ENCODE measurements at regions not wholly inside any gene's neighbourhood (a gene's known extent, or its start where the extent isn't known, plus 50 kb on each side); places are given as distances from the start of the nearest gene placed in this dataset.

GRCh38 chr15:97053635-97054034 lies 723.1 kb downstream of the NR2F2 start:
- DNase-seq, result no peak

GRCh38 chr15:97057503-97057902 lies 727.0 kb downstream of the NR2F2 start:
- no peak for DNase-seq

GRCh38 chr15:97059281-97059680 lies 728.8 kb downstream of the NR2F2 start:
- no peak for DNase-seq

GRCh38 chr15:97061392-97061791 lies 730.9 kb downstream of the NR2F2 start:
- no peak for DNase-seq

- no peak for DNase-seq
Measured at GRCh38 chr15:97071668-97072067, 741.2 kb downstream of the NR2F2 start.

GRCh38 chr15:97072545-97072944 lies 742.0 kb downstream of the NR2F2 start:
- no peak for DNase-seq

GRCh38 chr15:97076011-97076410 lies 745.5 kb downstream of the NR2F2 start:
- no peak for DNase-seq

- no peak for DNase-seq
Measured at GRCh38 chr15:97077975-97078374, 747.5 kb downstream of the NR2F2 start.

- no peak for DNase-seq
Measured at GRCh38 chr15:97078591-97078990, 748.1 kb downstream of the NR2F2 start.

- no peak for DNase-seq
Measured at GRCh38 chr15:97081666-97082226, 751.2 kb downstream of the NR2F2 start.

- no peak for DNase-seq
Measured at GRCh38 chr15:97082830-97083229, 752.3 kb downstream of the NR2F2 start.

- no peak for DNase-seq
Measured at GRCh38 chr15:97084650-97085049, 754.1 kb downstream of the NR2F2 start.

- DNase-seq, result no peak
Measured at GRCh38 chr15:97085731-97086130, 755.2 kb downstream of the NR2F2 start.

- no peak for DNase-seq
Measured at GRCh38 chr15:97087006-97087741, 756.7 kb downstream of the NR2F2 start.

GRCh38 chr15:97091093-97091492 lies 760.6 kb downstream of the NR2F2 start:
- no peak for DNase-seq

GRCh38 chr15:97092656-97093055 lies 762.2 kb downstream of the NR2F2 start:
- no peak for DNase-seq

GRCh38 chr15:97096303-97096835 lies 765.9 kb downstream of the NR2F2 start:
- no peak for DNase-seq

GRCh38 chr15:97099040-97099439 lies 768.5 kb downstream of the NR2F2 start:
- no peak for DNase-seq

GRCh38 chr15:97101572-97101971 lies 771.1 kb downstream of the NR2F2 start:
- no peak for DNase-seq

- DNase-seq, result no peak
Measured at GRCh38 chr15:97114900-97115760, 784.6 kb downstream of the NR2F2 start.

- DNase-seq, result no peak
Measured at GRCh38 chr15:97115761-97116070, 785.2 kb downstream of the NR2F2 start.

- no peak for DNase-seq
Measured at GRCh38 chr15:97124790-97125189, 794.3 kb downstream of the NR2F2 start.

GRCh38 chr15:97126553-97127233 lies 796.2 kb downstream of the NR2F2 start:
- no peak for DNase-seq
